COR-L47 (cell line): ENCODE measurements at regions not wholly inside any gene's neighbourhood (a gene's known extent, or its start where the extent isn't known, plus 50 kb on each side); places are given as distances from the start of the nearest gene placed in this dataset.
A peak's percentile ranks its signal among the peaks of the same experiment; 100 is the strongest.

Source experiments
- DNase-seq: peaks from one replicate; lab custom pipeline; 2025; lab: John Stamatoyannopoulos, UW

DNA sequence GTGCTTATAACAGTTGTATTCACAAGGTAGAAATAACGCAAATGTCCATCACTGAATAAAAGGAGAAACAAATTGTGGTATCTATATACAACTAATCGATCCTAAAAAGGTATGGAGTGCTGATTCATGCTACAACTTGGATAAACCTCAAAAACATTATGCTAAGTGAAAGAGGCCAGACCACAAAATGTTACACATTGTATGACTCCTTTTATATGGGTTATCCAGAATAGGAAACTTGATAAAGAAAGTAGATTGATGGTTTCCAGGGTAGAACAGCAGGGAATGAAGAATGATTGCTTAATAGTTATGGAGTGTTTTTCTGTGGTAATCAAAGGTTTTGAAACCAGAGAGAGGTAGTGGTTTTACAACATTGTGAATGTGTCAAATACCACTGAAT lies 432.2 kb upstream of the TRIB2 start:
- no peak for DNase-seq

DNA sequence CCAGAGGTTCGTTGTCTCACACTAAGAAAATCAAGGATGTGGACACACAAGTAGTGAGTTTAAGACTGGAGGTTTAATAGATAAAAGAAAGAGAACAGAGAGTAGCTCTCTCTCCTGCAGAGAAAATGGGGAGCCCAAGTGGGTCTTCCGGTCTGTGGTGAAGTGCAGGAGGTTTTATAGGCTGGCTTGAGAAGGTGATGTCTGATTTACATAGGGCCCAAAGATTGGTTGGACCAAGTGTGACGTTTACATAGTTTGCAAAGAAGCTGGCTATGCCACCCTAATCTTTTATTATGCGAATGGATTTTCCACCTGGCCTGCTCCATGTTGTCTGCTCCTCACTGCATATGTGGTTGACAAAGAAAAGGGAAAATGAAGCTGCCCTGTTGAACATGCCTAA lies 430.4 kb upstream of the TRIB2 start:
- DNase-seq = no peak

DNA sequence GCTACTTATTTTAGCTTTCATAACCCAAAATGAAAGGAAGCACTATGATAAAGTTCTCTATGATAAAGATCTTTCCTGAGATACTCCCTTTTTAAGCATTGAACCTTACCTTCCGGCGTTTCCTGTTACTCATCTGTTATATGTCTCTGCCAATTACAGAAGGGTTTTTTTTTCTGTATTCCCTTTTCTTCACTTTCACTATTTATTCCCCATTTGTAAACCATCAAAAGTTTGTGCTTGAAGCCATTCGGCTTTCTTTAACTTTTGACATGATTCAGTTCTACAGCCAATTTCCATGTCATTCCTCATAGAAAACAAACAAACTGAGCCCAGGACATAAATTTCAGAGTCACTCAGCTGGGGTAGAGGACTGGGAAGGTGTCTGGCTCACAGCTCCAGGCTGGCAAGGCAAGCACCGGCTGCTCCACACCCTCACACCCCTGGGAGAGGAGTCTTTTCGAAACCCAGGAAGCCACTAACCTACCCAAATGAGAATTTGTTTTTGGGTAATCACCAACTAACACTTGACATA lies 429.4 kb upstream of the TRIB2 start:
- no peak for DNase-seq

DNA sequence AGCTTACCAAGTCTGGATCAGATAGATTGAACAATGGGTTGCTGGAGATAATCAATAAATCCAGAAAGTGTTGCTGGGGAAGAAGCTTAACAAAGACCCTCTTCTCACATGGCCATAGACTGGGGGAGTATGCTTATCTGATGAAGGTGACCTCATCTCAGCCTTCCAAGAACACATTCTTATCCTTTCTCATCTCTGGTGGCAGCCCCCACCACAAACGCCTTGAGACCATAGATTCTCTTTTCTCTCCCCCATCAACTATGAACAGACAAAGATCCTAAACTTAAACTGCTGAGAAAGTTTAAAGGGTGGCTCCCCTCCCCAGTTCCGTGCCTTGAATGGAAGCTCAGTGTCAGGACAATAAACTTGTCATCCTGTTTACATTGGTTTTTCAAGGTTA lies 428.7 kb upstream of the TRIB2 start:
- no peak for DNase-seq

DNA sequence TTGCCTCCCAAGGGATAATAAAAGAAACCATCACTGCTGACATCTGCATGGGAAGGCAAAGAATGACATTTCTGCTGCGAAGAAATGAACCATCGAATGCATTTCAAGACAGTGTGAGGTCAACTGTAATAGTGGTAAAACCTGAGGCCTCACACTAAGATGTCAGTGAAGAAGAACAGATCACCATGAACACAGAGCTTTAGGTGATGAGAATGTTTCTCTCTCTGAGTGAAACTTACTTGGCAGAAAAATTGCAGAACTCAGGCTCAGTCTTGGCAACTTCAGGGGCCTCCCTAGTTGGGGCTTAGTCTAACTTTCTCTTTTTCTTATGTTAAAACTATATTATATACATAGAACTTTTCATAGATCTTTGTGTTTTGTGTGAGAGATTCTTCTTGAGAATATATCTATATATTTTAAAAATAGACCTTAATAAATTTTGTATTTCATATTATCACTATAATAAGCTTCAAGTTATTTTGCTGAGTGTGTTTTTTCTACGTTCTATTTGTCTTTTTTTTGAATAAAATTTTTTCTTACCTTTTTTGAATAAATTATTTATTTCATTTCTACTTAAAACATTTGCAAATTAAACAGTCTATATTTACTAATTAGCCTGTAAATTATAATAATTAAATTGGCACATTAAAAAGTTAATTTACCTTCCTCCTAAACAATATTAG lies 427.5 kb upstream of the TRIB2 start:
- no peak for DNase-seq

DNA sequence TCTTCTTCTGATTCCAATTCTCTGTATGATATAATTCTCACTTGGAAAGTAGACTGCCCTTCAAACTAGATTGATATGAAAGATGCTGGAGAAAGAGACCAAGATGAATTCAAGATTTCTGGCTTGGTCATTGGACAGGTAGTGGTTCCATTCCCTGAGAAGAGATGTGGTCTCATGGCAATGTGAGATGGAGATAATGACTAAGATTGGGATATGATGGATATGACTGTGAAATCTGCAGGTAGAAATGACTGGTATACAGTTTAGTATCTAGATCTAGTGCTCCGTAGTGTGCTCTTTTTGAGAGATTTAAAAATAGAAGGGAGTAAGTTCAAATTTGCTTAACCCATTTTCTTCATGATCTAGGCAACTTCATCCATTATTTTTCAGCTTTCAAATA lies 425.4 kb upstream of the TRIB2 start:
- DNase-seq = no peak

DNA sequence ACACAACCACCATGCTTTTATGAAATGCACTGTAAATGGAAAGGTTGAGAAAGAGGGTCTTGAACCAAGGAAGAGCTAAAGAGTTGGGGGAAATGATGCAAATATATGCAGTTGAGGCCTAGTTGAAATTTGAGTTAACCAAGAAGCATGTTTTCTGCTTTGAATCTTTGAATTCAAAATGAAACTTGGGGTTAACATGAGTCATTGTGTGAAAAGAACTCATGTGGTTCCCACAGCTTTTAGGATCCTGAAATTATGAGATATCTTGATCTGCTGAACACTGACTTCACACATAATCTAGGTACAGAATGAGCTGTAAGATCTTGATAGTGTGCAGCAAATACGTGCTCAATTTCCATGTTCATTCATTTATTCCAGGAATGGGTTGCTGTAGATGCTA lies 422.9 kb upstream of the TRIB2 start:
- DNase-seq = no peak

DNA sequence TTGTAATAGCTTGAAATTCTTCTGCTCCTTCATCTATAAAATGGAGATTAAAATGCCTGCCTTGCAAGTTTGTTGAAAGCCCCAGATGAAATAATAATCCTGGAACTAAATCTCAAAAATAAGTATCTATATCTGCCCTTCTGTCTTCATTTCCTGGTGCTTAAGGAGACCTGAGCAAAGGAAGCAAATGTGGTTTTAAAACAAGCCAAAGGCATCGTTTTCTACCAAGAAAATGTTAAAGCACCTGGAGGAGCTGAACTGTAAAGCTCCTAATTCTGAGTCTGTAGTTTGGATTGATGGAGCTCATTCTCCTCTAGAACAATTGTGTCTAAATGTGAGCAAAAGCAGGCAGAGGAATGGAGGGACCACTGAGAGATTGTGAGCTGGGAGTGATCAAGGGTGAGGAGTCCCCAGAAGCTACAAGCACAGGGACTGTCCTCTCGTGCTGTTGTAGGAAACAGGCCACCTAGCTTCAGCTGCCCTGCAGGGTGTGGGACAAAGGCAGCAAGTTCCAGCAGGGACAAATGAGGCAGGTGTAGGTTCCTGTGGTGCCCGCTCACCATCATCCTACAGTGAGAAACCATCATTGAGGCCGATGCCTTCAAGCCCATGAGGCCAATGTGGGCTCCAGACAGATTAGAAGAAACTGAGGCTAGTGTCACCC lies 420.7 kb upstream of the TRIB2 start:
- no peak for DNase-seq

DNA sequence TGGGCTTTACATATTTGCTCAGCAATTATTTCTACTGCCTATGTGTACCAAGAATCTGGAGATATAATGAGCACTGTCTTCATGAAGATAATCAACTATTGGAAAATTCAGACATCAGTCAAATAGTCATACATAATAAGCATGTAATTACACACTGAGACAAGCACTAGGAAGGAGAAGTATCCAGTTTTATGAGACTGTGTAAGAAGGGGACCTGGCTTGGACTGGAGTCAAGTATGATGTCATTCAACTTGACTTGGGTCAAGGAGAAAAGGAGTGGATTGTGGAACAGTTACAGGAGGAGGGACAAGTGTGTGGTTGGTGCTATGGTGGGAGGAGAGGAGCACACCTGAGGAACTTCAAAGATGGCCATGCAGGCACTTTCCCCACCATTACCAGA lies 419.8 kb upstream of the TRIB2 start:
- no peak for DNase-seq

DNA sequence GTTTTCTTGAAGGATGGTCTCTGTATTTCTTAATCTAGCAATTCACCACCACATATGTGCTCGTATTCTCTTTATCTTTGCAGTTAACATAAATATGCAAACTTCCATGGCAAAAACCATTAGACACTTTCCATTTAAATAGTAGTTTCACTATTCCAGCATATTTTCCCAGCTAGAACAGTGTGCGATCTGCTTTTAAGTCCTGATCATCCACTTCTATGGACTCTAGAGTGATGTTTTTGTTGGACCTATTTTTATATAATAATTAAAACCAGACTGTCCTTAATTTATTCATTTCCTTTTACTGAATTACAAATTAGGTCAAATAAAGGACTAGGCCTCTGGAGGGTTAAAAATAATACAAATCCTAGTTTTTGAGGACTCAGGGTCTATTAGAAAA lies 418.4 kb upstream of the TRIB2 start:
- no peak for DNase-seq

DNA sequence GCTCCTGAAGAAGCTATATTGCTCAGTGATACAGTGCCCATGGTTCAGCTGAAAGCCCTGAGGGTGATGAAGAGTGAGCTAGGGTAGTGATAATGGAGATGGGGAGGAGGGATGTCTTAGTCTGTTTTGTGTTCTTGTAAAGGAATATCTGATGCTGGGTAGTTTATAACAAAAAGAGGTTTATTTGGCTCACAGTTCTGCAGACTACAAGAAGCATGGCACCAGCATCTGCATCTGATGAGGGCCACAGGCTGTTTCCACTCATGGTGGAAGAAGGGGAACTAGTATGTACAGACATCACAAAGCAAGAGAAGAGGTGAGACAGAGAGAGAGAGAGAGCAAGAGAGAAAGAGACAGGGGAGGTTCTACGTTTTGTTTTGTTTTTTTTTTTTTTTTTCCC lies 417.3 kb upstream of the TRIB2 start:
- no peak for DNase-seq

DNA sequence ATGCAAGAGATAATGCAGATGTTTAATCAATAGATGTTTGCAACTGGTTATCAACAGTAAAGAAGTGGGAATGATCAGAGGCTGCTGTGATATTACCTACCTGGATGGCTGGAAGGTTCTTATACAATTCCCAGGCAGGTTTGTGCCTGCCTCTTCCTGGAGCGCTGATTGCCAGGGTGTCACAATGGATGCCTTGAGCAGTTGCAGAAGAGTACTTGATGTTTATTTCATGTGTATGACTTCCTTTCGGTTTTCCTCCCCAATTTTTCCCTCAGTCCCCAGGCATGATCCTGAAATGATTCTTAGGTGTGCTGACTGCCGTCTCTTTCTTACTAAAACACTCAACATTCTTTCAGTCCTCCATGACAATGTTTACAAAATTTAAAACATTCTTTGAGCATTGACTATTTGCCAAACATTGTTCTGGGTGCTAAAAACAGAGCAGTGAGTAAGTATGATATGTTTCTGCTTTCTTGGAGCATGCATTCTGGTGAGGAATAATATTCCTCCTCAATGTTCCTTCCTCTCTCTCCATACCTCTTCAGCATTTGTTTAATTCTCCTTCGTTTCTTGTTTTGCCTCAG lies 416.6 kb upstream of the TRIB2 start:
- no peak for DNase-seq

DNA sequence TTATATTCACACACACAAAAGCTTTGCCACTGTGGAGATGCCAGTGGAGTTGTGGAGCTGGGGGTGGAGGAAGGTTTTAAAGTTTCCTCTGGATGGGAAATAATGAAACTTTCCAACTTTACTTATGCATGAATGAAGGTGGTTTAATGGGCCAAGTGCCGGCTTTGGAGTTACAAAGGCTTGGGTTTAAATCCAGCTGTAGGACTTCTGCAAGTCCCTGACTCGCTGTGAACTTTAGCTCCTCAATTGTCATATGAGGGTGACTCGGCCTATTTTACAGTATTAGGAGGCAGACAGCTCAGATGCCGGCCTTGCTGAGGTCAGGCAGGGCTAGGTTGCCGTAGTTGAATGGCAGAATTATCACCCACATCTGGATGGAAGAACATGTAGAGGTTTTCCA lies 415.8 kb upstream of the TRIB2 start:
- no peak for DNase-seq

DNA sequence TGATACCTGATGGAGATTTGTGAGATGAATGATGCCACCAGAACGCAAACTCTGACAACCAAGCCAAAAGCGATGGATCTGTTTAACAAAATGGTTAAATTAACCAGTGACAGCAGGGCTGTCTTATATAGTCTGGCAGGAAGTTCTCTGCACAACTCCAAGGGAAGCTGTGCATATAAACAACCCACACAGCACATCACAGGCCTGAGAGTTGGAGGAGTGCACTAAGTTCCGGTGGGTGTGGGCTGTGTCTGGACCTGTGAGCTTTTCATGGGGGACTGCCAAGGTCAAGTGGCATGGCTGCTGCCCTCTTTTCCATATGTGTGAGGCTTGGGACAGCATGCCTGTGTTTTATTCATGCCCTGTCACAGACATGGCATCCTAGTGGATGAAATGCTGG lies 414.6 kb upstream of the TRIB2 start:
- no peak for DNase-seq

DNA sequence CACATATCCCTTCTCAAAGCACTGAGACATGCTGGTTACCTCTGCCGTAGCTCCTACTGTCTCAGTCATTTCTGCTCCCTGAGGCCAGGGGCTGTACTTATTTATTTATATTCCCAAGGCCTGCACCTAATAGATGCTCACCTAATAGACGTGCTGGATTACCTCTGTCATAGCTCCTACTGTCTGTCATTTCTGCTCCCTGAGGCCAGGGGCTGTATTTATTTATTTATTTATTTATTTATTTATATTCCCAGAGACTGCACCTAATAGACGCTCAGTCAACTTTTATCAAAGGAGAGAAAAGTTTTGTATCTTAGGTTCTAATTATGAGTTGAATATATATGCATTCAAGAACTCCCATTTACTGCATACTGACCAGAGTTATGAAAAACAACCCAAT lies 414.0 kb upstream of the TRIB2 start:
- no peak for DNase-seq

DNA sequence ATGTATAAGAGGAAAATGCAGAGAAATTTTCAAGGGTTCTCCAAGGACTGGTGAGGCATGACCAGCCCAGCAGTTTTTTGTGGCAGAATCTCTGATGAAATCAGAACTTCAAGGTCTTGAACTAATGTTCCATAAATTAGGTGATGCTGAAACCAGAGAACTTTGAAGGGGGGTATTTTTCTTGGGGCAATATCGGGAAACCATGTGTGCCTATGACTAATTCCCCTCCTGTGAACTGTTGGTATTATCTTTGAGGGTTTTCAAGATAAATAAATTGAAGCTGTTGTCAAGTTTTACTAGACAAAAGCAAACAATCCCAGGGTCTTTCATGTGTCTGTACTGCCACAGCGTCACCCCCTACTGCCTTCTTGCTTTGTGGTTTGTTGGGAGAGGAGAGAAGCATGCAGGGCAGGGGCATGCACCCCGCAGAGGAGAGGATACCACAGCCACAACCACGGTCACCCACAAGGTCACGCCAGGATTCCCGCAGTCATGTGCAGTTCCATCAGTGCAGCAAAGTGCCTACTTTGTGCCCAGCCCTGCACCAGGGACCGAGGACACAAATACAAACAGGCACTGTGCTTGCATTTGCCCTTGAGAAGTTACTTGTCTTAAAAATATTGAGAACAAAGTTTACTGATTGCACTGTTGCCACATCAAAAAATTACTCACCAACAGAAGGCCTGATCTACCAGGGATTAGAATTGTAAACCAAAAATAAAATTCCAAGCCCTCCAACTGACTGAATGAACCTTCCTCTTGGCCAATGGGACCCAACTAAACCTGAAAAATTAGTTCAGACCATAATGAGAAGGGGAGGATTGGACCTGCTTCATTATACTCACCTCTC lies 413.3 kb upstream of the TRIB2 start:
- no peak for DNase-seq

DNA sequence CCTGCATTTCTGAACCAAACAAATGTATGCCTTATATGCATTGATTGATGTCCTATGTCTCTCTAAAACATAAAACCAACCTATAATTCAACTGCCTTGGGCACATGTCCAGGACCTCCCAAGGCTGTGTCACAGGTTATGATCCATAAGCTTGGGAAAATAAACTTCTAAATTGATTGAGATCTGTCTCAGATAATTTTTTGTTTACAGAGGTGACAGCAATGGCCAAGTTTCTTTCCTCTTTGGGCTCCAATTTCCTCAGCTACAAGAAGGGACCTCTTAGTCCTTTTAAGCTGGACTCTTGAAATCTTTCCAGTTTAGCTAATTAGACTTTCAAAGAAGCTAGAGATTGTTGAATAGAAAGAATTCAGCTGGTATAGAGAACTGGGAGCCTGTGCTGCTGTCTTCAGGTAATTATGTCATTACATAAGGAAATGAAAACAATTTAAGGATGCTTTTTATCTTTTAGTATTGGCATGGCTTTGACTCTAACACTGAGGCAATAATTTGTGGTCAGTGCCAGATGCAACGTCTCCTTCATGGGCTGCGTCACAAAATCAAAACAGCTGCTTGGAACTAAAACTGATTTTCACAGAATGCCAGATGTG lies 412.1 kb upstream of the TRIB2 start:
- DNase-seq = peak; percentile 7

DNA sequence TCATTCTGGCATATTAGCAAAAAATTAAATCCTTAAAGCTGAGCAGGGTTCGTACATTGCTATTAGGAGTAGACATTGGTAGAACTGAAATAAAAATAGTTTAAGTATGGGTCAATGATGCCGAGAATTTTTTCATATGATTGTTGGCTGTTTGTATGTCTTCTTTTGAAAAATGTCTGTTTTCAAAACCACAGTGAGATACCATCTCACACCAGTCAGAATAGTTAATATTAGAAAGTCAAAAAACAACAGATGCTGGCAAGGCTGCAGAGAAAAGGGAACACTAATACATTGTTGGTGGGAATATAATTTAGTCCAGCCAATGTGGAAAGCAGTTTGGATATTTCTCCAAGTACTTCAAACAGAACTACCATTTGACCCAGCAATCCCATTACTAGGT lies 410.8 kb upstream of the TRIB2 start:
- DNase-seq = no peak

DNA sequence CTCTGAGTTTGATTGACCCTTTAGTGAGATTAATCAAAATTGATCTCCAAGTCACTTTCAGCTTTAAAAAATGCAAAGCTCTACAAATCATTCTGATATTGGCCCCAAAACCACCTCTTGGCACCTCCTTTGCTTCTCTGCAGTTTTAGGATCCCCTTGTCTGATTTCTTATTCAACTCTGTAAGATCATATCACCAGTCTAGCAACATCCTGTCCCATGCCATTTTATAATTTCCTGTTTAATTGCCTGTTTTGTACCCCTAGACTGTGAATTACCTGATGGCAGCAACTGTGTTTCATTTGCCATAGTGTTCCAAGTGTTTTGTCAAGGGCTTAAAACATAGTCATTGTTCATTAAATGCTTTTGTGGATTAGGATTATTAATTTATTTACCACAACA lies 406.3 kb upstream of the TRIB2 start:
- DNase-seq = no peak

DNA sequence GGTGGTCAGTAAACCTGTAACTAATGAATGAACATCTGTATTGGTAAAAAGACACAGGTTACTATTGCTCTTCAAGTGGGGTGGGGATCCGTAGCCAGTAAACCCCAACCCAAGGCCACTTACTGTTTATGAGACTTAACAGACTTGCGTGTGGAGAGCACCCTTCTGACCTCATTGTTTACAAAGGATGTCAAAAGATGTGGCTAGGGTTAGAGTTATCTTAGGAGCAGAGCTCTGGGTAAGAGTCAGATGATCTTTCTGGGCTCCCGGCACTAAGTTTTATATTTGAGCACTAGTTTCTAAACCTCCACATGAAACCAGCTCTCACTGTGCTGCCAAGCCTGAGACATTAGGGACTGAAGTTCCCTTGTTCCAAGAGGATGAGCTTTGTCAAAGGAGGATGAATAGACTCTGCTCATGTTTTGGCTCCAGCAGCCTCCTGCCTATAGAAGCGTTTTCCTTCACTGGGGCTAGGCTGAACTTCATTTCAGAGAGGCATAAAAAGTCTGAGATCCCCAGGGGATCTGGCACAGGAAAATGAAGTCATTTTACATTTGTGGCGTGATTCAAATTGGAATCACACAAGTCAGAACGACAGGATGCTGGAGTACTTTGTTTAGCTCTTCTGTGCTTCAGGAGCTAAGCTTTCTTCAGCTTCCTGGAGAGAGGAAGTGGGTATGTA lies 403.1 kb upstream of the TRIB2 start:
- DNase-seq = no peak

DNA sequence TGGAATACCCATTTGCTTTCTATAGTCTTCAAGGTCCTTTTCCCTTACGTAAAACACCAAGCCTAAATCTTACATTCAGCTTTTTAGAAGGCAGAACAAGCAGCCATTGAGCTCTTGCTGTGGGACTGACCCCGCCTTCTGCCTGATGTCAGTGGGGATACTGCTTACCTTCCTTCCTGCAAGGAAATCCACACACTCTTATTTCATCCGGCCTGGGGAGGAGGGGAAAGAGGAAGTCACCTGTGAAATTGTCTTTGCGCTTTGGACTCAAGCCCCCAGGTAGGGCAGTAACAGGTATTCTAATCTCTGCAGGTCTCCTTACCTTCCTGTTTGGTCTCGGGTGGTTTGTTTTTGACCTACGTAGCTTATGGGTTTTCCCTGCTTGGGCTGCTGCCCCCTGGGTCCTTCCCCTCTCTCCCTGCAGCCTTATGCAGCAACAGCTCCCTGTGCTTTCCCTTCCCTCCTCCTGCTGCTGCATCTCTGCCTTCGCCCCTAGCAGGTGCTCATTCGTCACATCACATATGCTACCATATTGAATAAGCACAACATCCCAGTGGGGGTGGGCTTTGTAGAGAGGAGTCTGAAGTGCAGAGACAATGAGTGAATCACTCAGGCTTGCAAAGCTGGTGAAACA lies 402.5 kb upstream of the TRIB2 start:
- no peak for DNase-seq
